Natural killer cell (primary cell): ENCODE measurements at regions not wholly inside any gene's neighbourhood (a gene's known extent, or its start where the extent isn't known, plus 50 kb on each side); places are given as distances from the start of the nearest gene placed in this dataset.

ENCODE experiments used
- ATAC-seq, 3 donors: fragments of 150-1000 bp in 2 of 3; fragments of 200-7000 bp in 1 of 3; cut with Tn5 transposase; 1 replicate in 1 of 3; 2 replicates in 2 of 3; pipeline ENCODE4 v1.10.0; 2021; ENCODE audit warnings: mild to moderate bottlenecking in 2 of 3, moderate library complexity in 2 of 3
- DNase-seq, 2 donors: peaks; one replicate each; pipeline versions ENCODE4 v3.0.0 to v3.0.0-alpha.2; 2013 to 2021; ENCODE audit warnings: mixed read lengths in 1 of 2
- H3K27ac ChIP-seq: one replicate; pipeline ENCODE4 v1.5.1; 2013; ENCODE audit warnings: mild to moderate bottlenecking, low read length
- H3K27me3 ChIP-seq: one replicate; pipeline ENCODE4 v1.6.1; 2013; ENCODE audit warnings: low read length; ENCODE audit not compliant: control insufficient read depth, insufficient read depth
- H3K36me3 ChIP-seq: one replicate; pipeline ENCODE4 v1.6.1; 2013; ENCODE audit warnings: low read length; ENCODE audit not compliant: control insufficient read depth, insufficient read depth
- H3K4me1 ChIP-seq: one replicate; pipeline ENCODE4 v1.6.1; 2013; ENCODE audit warnings: low read length; ENCODE audit not compliant: control insufficient read depth, insufficient read depth
- H3K4me3 ChIP-seq: one replicate; pipeline ENCODE4 v1.5.1; 2013; ENCODE audit warnings: low read length
- H3K9me3 ChIP-seq: one replicate; pipeline ENCODE4 v1.6.1; 2013; ENCODE audit warnings: low read length; ENCODE audit not compliant: control insufficient read depth, insufficient read depth
- H3K27ac Mint-ChIP-seq, 2 donors: one replicate each; pipeline ENCODE4 v1.8.0; 2022; ENCODE audit warnings: mild to moderate bottlenecking in 2 of 2, mixed read lengths in 2 of 2, moderate library complexity in 1 of 2
- H3K27me3 Mint-ChIP-seq, 2 donors: one replicate each; pipeline ENCODE4 v1.8.0; 2022; ENCODE audit warnings: low read depth in 2 of 2, mixed read lengths in 2 of 2
- H3K36me3 Mint-ChIP-seq: one replicate; pipeline ENCODE4 v1.8.0; 2022; ENCODE audit warnings: mixed read lengths
- H3K4me1 Mint-ChIP-seq, 2 donors: one replicate each; pipeline ENCODE4 v1.8.0; 2022; ENCODE audit warnings: mixed read lengths in 2 of 2
- H3K4me3 Mint-ChIP-seq: one replicate; pipeline ENCODE4 v1.8.0; 2022; ENCODE audit warnings: mild to moderate bottlenecking, moderate library complexity, mixed read lengths
- H3K9me3 Mint-ChIP-seq, 2 donors: one replicate each; pipeline ENCODE4 v1.8.0; 2022; ENCODE audit warnings: mixed read lengths in 2 of 2
- CTCF ChIP-seq: fragments of 200-600 bp; IDR thresholded peaks from one replicate; pipeline ENCODE4 v1.8.0; 2022; ENCODE audit warnings: antibody characterized with exemption
- WGBS: methylation state at CpG from one replicate; pipeline ENCODE4 v1.1.7; 2013; ENCODE audit warnings: missing lambda C conversion rate; ENCODE audit not compliant: insufficient coverage; 5-methylcytosine and 5-hydroxymethylcytosine counted together
- intact Hi-C: fragments of 100-400 bp; cut with micrococcal nuclease; formaldehyde crosslinking; loops from one replicate; pipeline ENCODE4 v1.14.2; 2022

- H3K9me3 ChIP-seq = no peaks in the 10 kb centered on the region
- Mint-ChIP-seq H3K36me3 (no peaks in the 10 kb centered on the region), H3K9me3 (no peaks in the 10 kb centered on the region), H3K4me1 (peaks cover 8 to 9% of the 10 kb centered on the region in 2 donors), H3K27ac (no peak overlapping the region), H3K4me3 (no peak overlapping the region), H3K27me3 (no peaks in the 10 kb centered on the region)
- no peak for ATAC-seq
- H3K27me3 ChIP-seq = no peaks in the 10 kb centered on the region
- no peak for TF ChIP-seq CTCF
- WGBS = 95% methylated on average over 3 of the region's 3 CpGs
- no peaks in the 10 kb centered on the region for H3K36me3 ChIP-seq
- peaks cover 3% of the 10 kb centered on the region for H3K4me1 ChIP-seq
- no peak for DNase-seq
- intact Hi-C loops = no loop called here
- no peak overlapping the region for H3K4me3 ChIP-seq
- no peak overlapping the region for H3K27ac ChIP-seq
These were observed 101.2 kb upstream of the SLC4A7 start for GRCh38 chr3:27585429-27585828.

- intact Hi-C loops = no loop called here
- Mint-ChIP-seq H3K36me3 (no peaks in the 10 kb centered on the region), H3K27me3 (no peaks in the 10 kb centered on the region), H3K4me1 (peaks cover 3 to 4% of the 10 kb centered on the region in 2 donors), H3K9me3 (no peaks in the 10 kb centered on the region), H3K27ac (no peak overlapping the region), H3K4me3 (no peak overlapping the region)
- no peak overlapping the region for H3K27ac ChIP-seq
- WGBS = 87% methylated on average over 2 of the region's 2 CpGs
- no peak overlapping the region for H3K4me3 ChIP-seq
- H3K9me3 ChIP-seq = no peaks in the 10 kb centered on the region
- peaks cover 1% of the 10 kb centered on the region for H3K4me1 ChIP-seq
- no peaks in the 10 kb centered on the region for H3K36me3 ChIP-seq
- ATAC-seq = no peak
- TF ChIP-seq CTCF = no peak
- no peak for DNase-seq
- H3K27me3 ChIP-seq = no peaks in the 10 kb centered on the region
These were observed 100.7 kb upstream of the SLC4A7 start for GRCh38 chr3:27584874-27585273.

- H3K27me3 Mint-ChIP-seq = no peaks in the 10 kb centered on the region
These were observed 97.7 kb upstream of the SLC4A7 start for GRCh38 chr3:27581852-27582251.

More at GRCh38 chr3:27581852-27582251, 97.7 kb upstream of the SLC4A7 start:
- no peak for DNase-seq
- no peaks in the 10 kb centered on the region for H3K4me1 Mint-ChIP-seq
- intact Hi-C loops = no loop called here
- H3K9me3 Mint-ChIP-seq = no peaks in the 10 kb centered on the region
- no peak overlapping the region for H3K4me3 ChIP-seq
- no peaks in the 10 kb centered on the region for H3K36me3 ChIP-seq
- H3K36me3 Mint-ChIP-seq = no peaks in the 10 kb centered on the region
- H3K4me1 ChIP-seq = no peaks in the 10 kb centered on the region
- H3K27ac ChIP-seq = no peak overlapping the region
- no peaks in the 10 kb centered on the region for H3K9me3 ChIP-seq
- TF ChIP-seq CTCF = no peak
- no peaks in the 10 kb centered on the region for H3K27me3 ChIP-seq
- 96% methylated on average over 3 of the region's 3 CpGs for WGBS
- no peak overlapping the region for H3K4me3 Mint-ChIP-seq
- H3K27ac Mint-ChIP-seq = no peak overlapping the region
- no peak for ATAC-seq
